CD14-positive monocyte (primary cell): ENCODE measurements at regions not wholly inside any gene's neighbourhood (a gene's known extent, or its start where the extent isn't known, plus 50 kb on each side); places are given as distances from the start of the nearest gene placed in this dataset.

ENCODE experiments used
- DNase-seq, 3 donors: peaks; one replicate each; pipeline ENCODE4 v3.0.0-alpha.2; 2011 to 2022
- H2AFZ ChIP-seq: 2 replicates; pipeline ENCODE4 v1.6.0; 2012; ENCODE audit warnings: mild to moderate bottlenecking, low read depth, low read length, inconsistent platforms; ENCODE audit not compliant: insufficient read depth, poor library complexity, severe bottlenecking
- H3K27ac ChIP-seq, 2 donors: 1 replicate in 1 of 2; 2 replicates in 1 of 2; pipeline ENCODE4 v1.5.1; 2012 to 2013; ENCODE audit warnings: low read length in 2 of 2, control low read depth in 1 of 2, inconsistent platforms in 1 of 2, low read depth in 1 of 2, mild to moderate bottlenecking in 1 of 2
- H3K27me3 ChIP-seq, 2 donors: one replicate each; pipeline versions ENCODE4 v1.6.0 to v1.6.1; 2011 to 2013; ENCODE audit warnings: low read length in 2 of 2; ENCODE audit not compliant: control insufficient read depth in 2 of 2, insufficient read depth in 2 of 2
- H3K36me3 ChIP-seq, 2 donors: replicated peaks in 1 of 2; 1 replicate in 1 of 2; 2 replicates in 1 of 2; pipeline versions ENCODE4 v1.5.1 to v1.6.1; 2012 to 2013; ENCODE audit warnings: low read length in 2 of 2, control low read depth in 1 of 2, inconsistent platforms in 1 of 2, mild to moderate bottlenecking in 1 of 2; ENCODE audit not compliant: insufficient read depth in 2 of 2, control insufficient read depth in 1 of 2
- H3K4me1 ChIP-seq, 2 donors: 1 replicate in 1 of 2; 2 replicates in 1 of 2; pipeline versions ENCODE4 v1.5.1 to v1.6.1; 2012 to 2013; ENCODE audit warnings: low read length in 2 of 2, control low read depth in 1 of 2, inconsistent platforms in 1 of 2, mild to moderate bottlenecking in 1 of 2, moderate library complexity in 1 of 2; ENCODE audit not compliant: insufficient read depth in 2 of 2, control insufficient read depth in 1 of 2
- H3K4me2 ChIP-seq: replicated peaks from 2 replicates; pipeline ENCODE3; 2012; ENCODE audit warnings: low read length, moderate library complexity, mild to moderate bottlenecking; ENCODE audit not compliant: poor library complexity, severe bottlenecking; ENCODE audit errors: extremely low read depth
- H3K4me3 ChIP-seq, 3 experiments: fragments of 200-600 bp in 1 of 3; sonication (generic) in 1 of 3; replicated peaks in 1 of 3; 1 replicate in 2 of 3; 2 replicates in 1 of 3; pipeline ENCODE4 v1.5.1; 2011 to 2013; ENCODE audit warnings: low read length in 3 of 3, mild to moderate bottlenecking in 3 of 3, control low read depth in 2 of 3, low read depth in 2 of 3, inconsistent platforms in 1 of 3, moderate library complexity in 1 of 3
- H3K79me2 ChIP-seq: 2 replicates; pipeline ENCODE4 v1.6.0; 2012; ENCODE audit warnings: mild to moderate bottlenecking, control low read depth, inconsistent platforms, low read length, moderate library complexity; ENCODE audit not compliant: insufficient read depth
- H3K9ac ChIP-seq: 2 replicates; pipeline ENCODE4 v1.6.0; 2017; ENCODE audit warnings: low read length, mild to moderate bottlenecking; ENCODE audit not compliant: insufficient read depth, poor library complexity, severe bottlenecking
- H3K9me3 ChIP-seq, 2 donors: replicated peaks in 1 of 2; 1 replicate in 1 of 2; 2 replicates in 1 of 2; pipeline versions ENCODE4 v1.5.1 to v1.6.1; 2012 to 2013; ENCODE audit warnings: low read length in 2 of 2, control low read depth in 1 of 2; ENCODE audit not compliant: control insufficient read depth in 1 of 2, insufficient read depth in 1 of 2
- H4K20me1 ChIP-seq: 2 replicates; pipeline ENCODE4 v1.6.0; 2012; ENCODE audit warnings: mild to moderate bottlenecking, low read length, control low read depth, moderate library complexity; ENCODE audit not compliant: insufficient read depth
- H3K27ac Mint-ChIP-seq, 7 donors: one replicate each; pipeline ENCODE4 v1.8.0; 2020; ENCODE audit warnings: mild to moderate bottlenecking in 7 of 7, mixed read lengths in 7 of 7, moderate library complexity in 6 of 7, inconsistent platforms in 2 of 7
- H3K27me3 Mint-ChIP-seq, 3 donors: one replicate each; pipeline ENCODE4 v1.8.0; 2021 to 2022; ENCODE audit warnings: low read depth in 3 of 3, mild to moderate bottlenecking in 3 of 3, mixed read lengths in 3 of 3, moderate library complexity in 3 of 3, inconsistent platforms in 1 of 3
- H3K36me3 Mint-ChIP-seq, 2 donors: one replicate each; pipeline ENCODE4 v1.8.0; 2020; ENCODE audit warnings: mixed read lengths in 2 of 2, inconsistent platforms in 1 of 2, mild to moderate bottlenecking in 1 of 2
- H3K4me1 Mint-ChIP-seq: one replicate; pipeline ENCODE4 v1.8.0; 2020; ENCODE audit warnings: mild to moderate bottlenecking, mixed read lengths
- H3K4me3 Mint-ChIP-seq, 2 donors: one replicate each; pipeline ENCODE4 v1.8.0; 2020; ENCODE audit warnings: mild to moderate bottlenecking in 2 of 2, mixed read lengths in 2 of 2, moderate library complexity in 1 of 2
- H3K9me3 Mint-ChIP-seq, 7 donors: one replicate each; pipeline ENCODE4 v1.8.0; 2020 to 2022; ENCODE audit warnings: mixed read lengths in 7 of 7, mild to moderate bottlenecking in 6 of 7, moderate library complexity in 6 of 7, inconsistent platforms in 2 of 7
- whole genome bisulfite sequencing: methylation state at CpG from one replicate; pipeline ENCODE4 v1.1.5; 2013; ENCODE audit warnings: missing lambda C conversion rate; ENCODE audit not compliant: insufficient coverage; 5-methylcytosine and 5-hydroxymethylcytosine counted together
- intact Hi-C, 2 donors: fragments of 100-400 bp; cut with micrococcal nuclease; formaldehyde crosslinking; loops; one replicate each; pipeline versions ENCODE4 v1.15.0 to v1.15.1; 2023
- TF ChIP-seq, protein P1 (sequence below): fragments of 200-600 bp; IDR thresholded peaks from one replicate; pipeline ENCODE4 v1.8.0; 2022; ENCODE audit warnings: antibody characterized with exemption, mild to moderate bottlenecking

DNA sequence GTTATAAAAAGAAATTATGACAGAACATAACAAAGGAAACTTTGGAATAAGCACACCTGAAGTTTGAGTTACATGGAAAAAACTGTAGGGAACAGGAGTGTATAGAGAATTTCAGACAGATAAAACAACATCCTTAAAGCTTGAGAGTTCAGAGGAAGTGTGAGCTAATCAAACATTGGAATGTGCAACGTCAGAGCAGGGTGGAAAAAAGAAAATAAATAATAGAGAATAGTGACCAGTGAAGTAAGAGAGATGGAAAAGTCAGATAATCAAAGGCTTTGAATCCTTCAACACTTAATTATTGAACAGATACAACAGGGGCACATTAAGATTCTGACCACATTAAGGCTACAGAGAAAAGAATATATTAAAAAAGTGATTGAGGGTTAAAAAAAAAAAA, 128.5 kb upstream of the CDH10 start:
- Mint-ChIP-seq H3K4me1 (no peaks in the 10 kb centered on the region), H3K9me3 (peaks cover 0 to 9% (median 2%) of the 10 kb centered on the region in 7 donors), H3K36me3 (no peaks in the 10 kb centered on the region), H3K27me3 (no peaks in the 10 kb centered on the region), H3K27ac (no peak overlapping the region), H3K4me3 (no peak overlapping the region)
- no peaks in the 10 kb centered on the region for H3K4me1 ChIP-seq
- H3K27me3 ChIP-seq: no peaks in the 10 kb centered on the region
- no peak overlapping the region for H2AFZ ChIP-seq
- no peak for DNase-seq
- H3K4me3 ChIP-seq: no peak overlapping the region
- TF ChIP-seq, protein P1, sequence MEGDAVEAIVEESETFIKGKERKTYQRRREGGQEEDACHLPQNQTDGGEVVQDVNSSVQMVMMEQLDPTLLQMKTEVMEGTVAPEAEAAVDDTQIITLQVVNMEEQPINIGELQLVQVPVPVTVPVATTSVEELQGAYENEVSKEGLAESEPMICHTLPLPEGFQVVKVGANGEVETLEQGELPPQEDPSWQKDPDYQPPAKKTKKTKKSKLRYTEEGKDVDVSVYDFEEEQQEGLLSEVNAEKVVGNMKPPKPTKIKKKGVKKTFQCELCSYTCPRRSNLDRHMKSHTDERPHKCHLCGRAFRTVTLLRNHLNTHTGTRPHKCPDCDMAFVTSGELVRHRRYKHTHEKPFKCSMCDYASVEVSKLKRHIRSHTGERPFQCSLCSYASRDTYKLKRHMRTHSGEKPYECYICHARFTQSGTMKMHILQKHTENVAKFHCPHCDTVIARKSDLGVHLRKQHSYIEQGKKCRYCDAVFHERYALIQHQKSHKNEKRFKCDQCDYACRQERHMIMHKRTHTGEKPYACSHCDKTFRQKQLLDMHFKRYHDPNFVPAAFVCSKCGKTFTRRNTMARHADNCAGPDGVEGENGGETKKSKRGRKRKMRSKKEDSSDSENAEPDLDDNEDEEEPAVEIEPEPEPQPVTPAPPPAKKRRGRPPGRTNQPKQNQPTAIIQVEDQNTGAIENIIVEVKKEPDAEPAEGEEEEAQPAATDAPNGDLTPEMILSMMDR: no peak
- H3K9me3 ChIP-seq: no peaks in the 10 kb centered on the region
- no peaks in the 10 kb centered on the region for H3K36me3 ChIP-seq
- no peaks in the 10 kb centered on the region for H4K20me1 ChIP-seq
- H3K27ac ChIP-seq: no peak overlapping the region
- no peak overlapping the region for H3K9ac ChIP-seq
- no peak overlapping the region for H3K4me2 ChIP-seq
- WGBS: no CpG with 5 or more reads among the region's 1 CpG
- intact Hi-C loops: no loop called here
- no peaks in the 10 kb centered on the region for H3K79me2 ChIP-seq

DNA sequence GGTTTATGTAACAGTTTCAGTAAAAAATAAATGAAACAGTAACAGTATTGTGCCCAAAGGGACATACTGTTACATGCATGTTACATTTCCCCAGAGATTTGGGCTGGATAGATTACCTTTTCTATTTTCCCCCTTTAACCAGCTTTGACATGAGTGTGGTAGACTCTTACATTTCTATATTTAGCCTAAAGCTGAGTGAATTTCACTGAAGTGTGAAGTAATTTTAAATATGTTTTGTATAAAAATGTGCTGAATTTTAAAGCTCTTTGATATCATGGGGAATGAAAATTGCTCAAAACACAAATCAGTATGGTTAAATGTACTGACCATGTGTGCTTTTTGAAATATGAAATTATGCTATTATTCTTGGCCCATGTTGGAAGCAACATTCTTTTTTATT, 122.3 kb upstream of the CDH10 start:
- H3K4me3 Mint-ChIP-seq: no peak overlapping the region
- Histone ChIP-seq H3K9ac (no peak overlapping the region), H3K9me3 (peaks cover 16 to 17% of the 10 kb centered on the region in 2 donors), H3K27ac (no peak overlapping the region), H3K4me3 (no peak overlapping the region), H3K27me3 (no peaks in the 10 kb centered on the region), H3K4me1 (no peaks in the 10 kb centered on the region), H4K20me1 (no peaks in the 10 kb centered on the region), H3K4me2 (no peak overlapping the region), H2AFZ (no peak overlapping the region), H3K79me2 (no peaks in the 10 kb centered on the region), H3K36me3 (no peaks in the 10 kb centered on the region)
- H3K27ac Mint-ChIP-seq: no peak overlapping the region
- H3K36me3 Mint-ChIP-seq: no peaks in the 10 kb centered on the region
- H3K4me1 Mint-ChIP-seq: no peaks in the 10 kb centered on the region
- TF ChIP-seq, protein P1: no peak
- H3K27me3 Mint-ChIP-seq: no peaks in the 10 kb centered on the region
- no peak for DNase-seq
- peaks cover 3 to 11% (median 8%) of the 10 kb centered on the region in 7 donors for H3K9me3 Mint-ChIP-seq
- intact Hi-C loops: no loop called here
